ENCODE measurements at regions not wholly inside any gene's neighbourhood (a gene's known extent, or its start where the extent isn't known, plus 50 kb on each side); places are given as distances from the start of the nearest gene placed in this dataset.

DNA sequence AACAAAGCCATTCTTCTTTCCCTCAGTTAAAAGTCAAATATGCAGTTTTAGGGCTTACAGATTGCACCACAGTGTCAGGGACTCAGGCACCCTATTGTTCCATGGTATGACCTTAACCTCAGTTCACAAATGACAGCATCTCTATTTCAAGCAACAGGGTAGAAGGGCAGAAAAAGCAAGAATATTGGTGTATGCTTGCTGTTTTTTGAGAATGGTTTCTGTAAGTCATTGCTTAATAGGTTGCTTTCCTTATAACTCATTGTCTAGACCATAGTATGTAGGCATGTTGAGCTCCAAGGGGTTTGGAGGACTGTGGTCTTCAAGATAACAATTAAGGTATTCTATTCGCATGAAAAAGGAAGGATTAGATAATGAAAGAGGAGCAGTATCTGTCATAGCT lies 183.5 kb upstream of the EDIL3 start:
- TF ChIP-seq SUZ12 (IDR thresholded peaks at IDR 0.05) (no peak), FOXA1 (IDR thresholded peaks at IDR 0.05) (no peak), ZNF384 (IDR thresholded peaks at IDR 0.05) (no peak), TARDBP (IDR thresholded peaks at IDR 0.05) (no peak), LEF1 (IDR thresholded peaks at IDR 0.05; ENCODE audit: borderline replicate concordance) (no peak), ELF4 (IDR thresholded peaks at IDR 0.05) (no peak), SP1 (IDR thresholded peaks at IDR 0.05) (no peak), FOXM1 (IDR thresholded peaks at IDR 0.05; ENCODE audit: borderline replicate concordance) (no peak), BHLHE40 (IDR thresholded peaks at IDR 0.05; ENCODE audit: borderline replicate concordance) (no peak), NFRKB (IDR thresholded peaks at IDR 0.05) (no peak), CTBP1 (IDR thresholded peaks at IDR 0.05; ENCODE audit: borderline replicate concordance) (no peak), FOXK2 (IDR thresholded peaks at IDR 0.05) (no peak)
- TF ChIP-seq, protein P1, sequence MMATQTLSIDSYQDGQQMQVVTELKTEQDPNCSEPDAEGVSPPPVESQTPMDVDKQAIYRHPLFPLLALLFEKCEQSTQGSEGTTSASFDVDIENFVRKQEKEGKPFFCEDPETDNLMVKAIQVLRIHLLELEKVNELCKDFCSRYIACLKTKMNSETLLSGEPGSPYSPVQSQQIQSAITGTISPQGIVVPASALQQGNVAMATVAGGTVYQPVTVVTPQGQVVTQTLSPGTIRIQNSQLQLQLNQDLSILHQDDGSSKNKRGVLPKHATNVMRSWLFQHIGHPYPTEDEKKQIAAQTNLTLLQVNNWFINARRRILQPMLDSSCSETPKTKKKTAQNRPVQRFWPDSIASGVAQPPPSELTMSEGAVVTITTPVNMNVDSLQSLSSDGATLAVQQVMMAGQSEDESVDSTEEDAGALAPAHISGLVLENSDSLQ (IDR thresholded peaks at IDR 0.05), result no peak
